ENCODE measurements at regions not wholly inside any gene's neighbourhood (a gene's known extent, or its start where the extent isn't known, plus 50 kb on each side); places are given as distances from the start of the nearest gene placed in this dataset.
"Not testable (repeated sequence)": the region's sequence is repeated elsewhere in the genome, so short reads cannot be mapped to it uniquely, and the experiment has no call there.

- H3K36me3 Mint-ChIP-seq; H3K36me3 ChIP-seq (ENCODE audit: control insufficient read depth, insufficient read depth, low read length); H3K4me3 Mint-ChIP-seq; H3K27me3 Mint-ChIP-seq; H3K27ac ChIP-seq (ENCODE audit: insufficient read depth, low read length, poor library complexity, severe bottlenecking); H3K9me3 ChIP-seq (ENCODE audit: control insufficient read depth in 2 of 2, low read length in 2 of 2); H3K4me1 ChIP-seq (ENCODE audit: control insufficient read depth, insufficient read depth, low read length, poor library complexity, severe bottlenecking); H3K4me1 Mint-ChIP-seq; ATAC-seq (ENCODE audit: low read depth in 2 of 2); DNase-seq; H3K27me3 ChIP-seq (ENCODE audit: control insufficient read depth, insufficient read depth, low read length); H3K9me3 Mint-ChIP-seq; H3K27ac Mint-ChIP-seq; H3K4me3 ChIP-seq (ENCODE audit: low read depth, low read length): not testable (repeated sequence)
Measured at GRCh38 chr15:20194591-20195198, 346.9 kb downstream of the GOLGA6L6 start.

GRCh38 chr15:20192982-20193929 lies 348.3 kb downstream of the GOLGA6L6 start:
- not testable (repeated sequence) for H3K36me3 ChIP-seq (ENCODE audit: control insufficient read depth, insufficient read depth, low read length); H3K27ac ChIP-seq (ENCODE audit: insufficient read depth, low read length, poor library complexity, severe bottlenecking); H3K4me3 ChIP-seq (ENCODE audit: low read depth, low read length); H3K4me3 Mint-ChIP-seq; H3K9me3 ChIP-seq (ENCODE audit: control insufficient read depth in 2 of 2, low read length in 2 of 2); H3K4me1 ChIP-seq (ENCODE audit: control insufficient read depth, insufficient read depth, low read length, poor library complexity, severe bottlenecking); H3K27me3 Mint-ChIP-seq; H3K4me1 Mint-ChIP-seq; H3K36me3 Mint-ChIP-seq; H3K9me3 Mint-ChIP-seq; H3K27me3 ChIP-seq (ENCODE audit: control insufficient read depth, insufficient read depth, low read length); H3K27ac Mint-ChIP-seq
- DNase-seq, result peak; percentile 23 to 47 (median 27)
- peak; percentile 81 to 92 for ATAC-seq (ENCODE audit: low read depth in 2 of 2)

DNA sequence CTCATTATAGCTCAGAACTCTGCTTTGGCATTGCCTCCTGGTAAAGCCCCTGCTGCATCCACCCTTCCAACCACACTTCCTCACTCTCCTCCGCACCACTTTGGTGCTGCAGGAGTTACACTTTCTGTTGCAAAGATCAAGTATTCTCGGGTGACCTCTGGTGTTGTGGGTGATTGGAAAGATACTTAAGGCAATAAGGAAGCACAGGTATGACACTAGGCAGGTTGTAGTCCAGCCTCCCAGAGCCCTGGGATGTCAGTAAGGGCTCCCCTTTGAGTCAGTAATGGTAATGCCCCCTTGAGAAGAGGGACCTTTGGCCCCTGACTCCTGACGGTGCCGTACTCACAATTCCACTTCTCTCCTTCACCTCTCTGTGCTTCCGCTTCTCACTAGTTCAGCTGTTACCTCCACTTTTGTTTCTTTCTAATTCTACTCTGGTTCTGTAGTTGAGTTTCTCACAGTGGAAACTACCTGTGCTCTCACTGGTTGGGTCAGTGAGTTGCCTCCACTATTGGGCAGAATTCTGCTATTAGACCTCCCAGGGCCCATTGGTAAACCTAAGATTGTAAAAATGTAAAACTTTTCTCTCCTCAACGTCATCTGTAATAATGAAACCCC lies 350.0 kb downstream of the GOLGA6L6 start:
- not testable (repeated sequence) for H3K4me1 ChIP-seq (ENCODE audit: control insufficient read depth, insufficient read depth, low read length, poor library complexity, severe bottlenecking); H3K4me1 Mint-ChIP-seq; H3K9me3 ChIP-seq (ENCODE audit: control insufficient read depth in 2 of 2, low read length in 2 of 2); H3K36me3 Mint-ChIP-seq; DNase-seq; H3K27ac ChIP-seq (ENCODE audit: insufficient read depth, low read length, poor library complexity, severe bottlenecking); H3K27me3 ChIP-seq (ENCODE audit: control insufficient read depth, insufficient read depth, low read length); H3K4me3 ChIP-seq (ENCODE audit: low read depth, low read length); H3K27me3 Mint-ChIP-seq; ATAC-seq (ENCODE audit: low read depth in 2 of 2); H3K27ac Mint-ChIP-seq; H3K9me3 Mint-ChIP-seq; H3K36me3 ChIP-seq (ENCODE audit: control insufficient read depth, insufficient read depth, low read length); H3K4me3 Mint-ChIP-seq

DNA sequence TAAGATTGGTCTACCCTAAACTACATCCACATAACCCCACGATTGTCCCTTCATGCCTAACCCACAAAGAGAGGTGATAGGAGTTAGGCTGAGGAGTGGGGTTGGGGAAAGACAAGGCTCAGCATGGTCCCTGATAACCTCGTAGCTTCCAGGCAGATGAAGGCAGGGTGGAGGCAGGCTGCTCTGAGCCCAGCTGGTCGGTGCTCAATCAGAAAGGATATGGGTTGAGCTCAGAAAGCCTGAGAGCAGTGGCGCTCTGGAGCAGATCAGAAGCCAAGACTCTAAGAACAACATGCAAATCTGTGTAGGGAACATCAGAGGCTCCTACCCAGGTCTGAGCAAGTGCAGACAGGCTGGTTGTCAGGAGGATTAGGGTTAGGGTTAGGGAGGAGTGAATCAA lies 353.0 kb downstream of the GOLGA6L6 start:
- H3K4me3 Mint-ChIP-seq; H3K9me3 Mint-ChIP-seq; H3K27me3 ChIP-seq (ENCODE audit: control insufficient read depth, insufficient read depth, low read length); H3K27ac ChIP-seq (ENCODE audit: insufficient read depth, low read length, poor library complexity, severe bottlenecking); H3K9me3 ChIP-seq (ENCODE audit: control insufficient read depth in 2 of 2, low read length in 2 of 2); H3K4me1 Mint-ChIP-seq; ATAC-seq (ENCODE audit: low read depth in 2 of 2); H3K27me3 Mint-ChIP-seq; H3K36me3 Mint-ChIP-seq; H3K4me3 ChIP-seq (ENCODE audit: low read depth, low read length); H3K4me1 ChIP-seq (ENCODE audit: control insufficient read depth, insufficient read depth, low read length, poor library complexity, severe bottlenecking); H3K27ac Mint-ChIP-seq; DNase-seq; H3K36me3 ChIP-seq (ENCODE audit: control insufficient read depth, insufficient read depth, low read length): not testable (repeated sequence)

- not testable (repeated sequence) for H3K27ac ChIP-seq (ENCODE audit: insufficient read depth, low read length, poor library complexity, severe bottlenecking); H3K27me3 Mint-ChIP-seq; H3K36me3 Mint-ChIP-seq
Measured at GRCh38 chr15:20187370-20188355, 353.9 kb downstream of the GOLGA6L6 start.

GRCh38 chr15:20184879-20185278 lies 356.7 kb downstream of the GOLGA6L6 start:
- not testable (repeated sequence) for H3K4me1 ChIP-seq (ENCODE audit: control insufficient read depth, insufficient read depth, low read length, poor library complexity, severe bottlenecking); H3K9me3 Mint-ChIP-seq; H3K36me3 Mint-ChIP-seq; H3K27me3 Mint-ChIP-seq; H3K4me3 ChIP-seq (ENCODE audit: low read depth, low read length); H3K27ac Mint-ChIP-seq; ATAC-seq (ENCODE audit: low read depth in 2 of 2); H3K4me3 Mint-ChIP-seq; DNase-seq; H3K4me1 Mint-ChIP-seq; H3K36me3 ChIP-seq (ENCODE audit: control insufficient read depth, insufficient read depth, low read length); H3K27me3 ChIP-seq (ENCODE audit: control insufficient read depth, insufficient read depth, low read length); H3K9me3 ChIP-seq (ENCODE audit: control insufficient read depth in 2 of 2, low read length in 2 of 2); H3K27ac ChIP-seq (ENCODE audit: insufficient read depth, low read length, poor library complexity, severe bottlenecking)

More at GRCh38 chr15:20187370-20188355, 353.9 kb downstream of the GOLGA6L6 start:
- not testable (repeated sequence) for H3K4me1 ChIP-seq (ENCODE audit: control insufficient read depth, insufficient read depth, low read length, poor library complexity, severe bottlenecking); DNase-seq; H3K27ac Mint-ChIP-seq; H3K27me3 ChIP-seq (ENCODE audit: control insufficient read depth, insufficient read depth, low read length); H3K4me3 Mint-ChIP-seq; H3K9me3 Mint-ChIP-seq; H3K4me1 Mint-ChIP-seq; H3K4me3 ChIP-seq (ENCODE audit: low read depth, low read length); H3K9me3 ChIP-seq (ENCODE audit: control insufficient read depth in 2 of 2, low read length in 2 of 2); H3K36me3 ChIP-seq (ENCODE audit: control insufficient read depth, insufficient read depth, low read length)
- ATAC-seq (ENCODE audit: low read depth in 2 of 2), result peak in 1 of 2 donors; percentile 15

DNA sequence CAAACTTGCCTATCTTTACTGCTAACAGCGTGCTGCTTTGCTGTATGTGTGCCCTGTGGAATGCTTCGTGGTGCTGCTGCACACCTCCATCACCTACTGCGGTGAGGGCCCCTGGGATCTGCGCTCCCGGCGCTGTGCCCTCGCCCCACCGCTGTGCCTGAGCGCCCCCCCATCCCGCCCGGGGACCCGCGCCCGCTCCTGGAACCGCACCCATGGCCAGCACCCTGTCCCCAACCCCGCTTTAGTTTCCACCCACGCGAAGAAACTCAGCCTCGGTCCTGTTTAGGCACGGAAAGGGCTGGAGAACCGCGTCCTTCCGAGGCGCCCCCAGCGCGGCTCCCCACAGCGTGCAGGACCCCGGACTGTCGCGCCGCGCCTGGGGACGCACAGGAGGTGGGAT lies 373.4 kb downstream of the GOLGA6L6 start:
- not testable (repeated sequence) for H3K4me1 Mint-ChIP-seq; H3K27me3 Mint-ChIP-seq; H3K27me3 ChIP-seq (ENCODE audit: control insufficient read depth, insufficient read depth, low read length); H3K36me3 ChIP-seq (ENCODE audit: control insufficient read depth, insufficient read depth, low read length); H3K9me3 Mint-ChIP-seq; DNase-seq; H3K36me3 Mint-ChIP-seq; ATAC-seq (ENCODE audit: low read depth in 2 of 2); H3K9me3 ChIP-seq (ENCODE audit: control insufficient read depth in 2 of 2, low read length in 2 of 2); H3K27ac Mint-ChIP-seq; H3K4me3 Mint-ChIP-seq; H3K27ac ChIP-seq (ENCODE audit: insufficient read depth, low read length, poor library complexity, severe bottlenecking); H3K4me3 ChIP-seq (ENCODE audit: low read depth, low read length); H3K4me1 ChIP-seq (ENCODE audit: control insufficient read depth, insufficient read depth, low read length, poor library complexity, severe bottlenecking)
